Tibial nerve (tissue), 4 donors: ENCODE measurements at regions not wholly inside any gene's neighbourhood (a gene's known extent, or its start where the extent isn't known, plus 50 kb on each side); places are given as distances from the start of the nearest gene placed in this dataset.

Source experiments
- DNase-seq, 2 donors: peaks; one replicate each; pipeline ENCODE4 v3.0.0-alpha.2; 2019; ENCODE audit warnings: low spot score in 2 of 2
- H3K27ac ChIP-seq, 4 donors: fragments of 200-600 bp; sonication (generic) in 3 of 4; one replicate each; pipeline ENCODE4 v1.5.1; 2017 to 2019; ENCODE audit warnings: mild to moderate bottlenecking in 1 of 4
- H3K27me3 ChIP-seq, 2 donors: fragments of 200-600 bp; sonication (generic) in 1 of 2; one replicate each; pipeline versions ENCODE4 v1.5.1 to v1.6.0; 2017 to 2019
- H3K36me3 ChIP-seq, 3 donors: fragments of 200-600 bp; sonication (generic); one replicate each; pipeline ENCODE4 v1.5.1; 2018 to 2019
- H3K4me1 ChIP-seq, 4 donors: fragments of 200-600 bp; sonication (generic) in 3 of 4; one replicate each; pipeline ENCODE4 v1.5.1; 2017 to 2019
- H3K4me3 ChIP-seq, 4 donors: fragments of 200-600 bp; sonication (generic) in 3 of 4; one replicate each; pipeline ENCODE4 v1.5.1; 2017 to 2019; ENCODE audit warnings: mild to moderate bottlenecking in 1 of 4, moderate library complexity in 1 of 4
- H3K9me3 ChIP-seq, 4 donors: fragments of 200-600 bp; sonication (generic) in 3 of 4; one replicate each; pipeline ENCODE4 v1.5.1; 2017 to 2019
- CTCF ChIP-seq, 5 experiments: fragments of 200-600 bp in 3 of 5; fragments of 450-650 bp in 2 of 5; sonication (generic) in 3 of 5; IDR thresholded peaks; one replicate each; pipeline ENCODE4 v1.5.1; 2016 to 2019; ENCODE audit warnings: antibody characterized with exemption in 5 of 5, mild to moderate bottlenecking in 3 of 5, moderate library complexity in 2 of 5
- EP300 ChIP-seq, 2 donors: sonication (generic); formaldehyde crosslinking; IDR thresholded peaks; one replicate each; pipeline ENCODE4 v1.6.1; 2017; ENCODE audit warnings: antibody characterized with exemption in 2 of 2, mild to moderate bottlenecking in 1 of 2
- POLR2A ChIP-seq, 2 donors: fragments of 450-650 bp; IDR thresholded peaks; one replicate each; pipeline ENCODE4 v1.6.1; 2017; ENCODE audit warnings: antibody characterized with exemption in 2 of 2, mild to moderate bottlenecking in 2 of 2, moderate library complexity in 2 of 2
- WGBS, 2 donors: methylation state at CpG; one replicate each; pipeline ENCODE4 v1.1.5; 2018; 5-methylcytosine and 5-hydroxymethylcytosine counted together

GRCh38 chr2:53515435-53516332 is 251.9 kb upstream of the CHAC2 start:
- WGBS, 2 donors = 69 to 79% methylated on average over 6 of the region's 6 CpGs
- Histone ChIP-seq H3K27me3 (no peaks in the 10 kb centered on the region), H3K4me1 (no peaks in the 10 kb centered on the region), H3K36me3 (no peaks in the 10 kb centered on the region), H3K4me3 (no peak overlapping the region), H3K9me3 (no peaks in the 10 kb centered on the region), H3K27ac (no peak overlapping the region)
- no peak for DNase-seq
- TF ChIP-seq CTCF (IDR thresholded peaks at IDR 0.05) (no peak), POLR2A (IDR thresholded peaks at IDR 0.05) (no peak), EP300 (IDR thresholded peaks at IDR 0.05) (no peak)

GRCh38 chr2:53513167-53513666 is 254.4 kb upstream of the CHAC2 start:
- H3K4me1 ChIP-seq = no peaks in the 10 kb centered on the region
- 70 to 73% methylated on average over 4 of the region's 4 CpGs for WGBS, 2 donors
- H3K4me3 ChIP-seq = no peak overlapping the region
- H3K27me3 ChIP-seq = no peaks in the 10 kb centered on the region
- no peaks in the 10 kb centered on the region for H3K36me3 ChIP-seq
- no peak for DNase-seq
- no peaks in the 10 kb centered on the region for H3K9me3 ChIP-seq
- no peak for TF ChIP-seq POLR2A (IDR thresholded peaks at IDR 0.05)
- TF ChIP-seq CTCF (IDR thresholded peaks at IDR 0.05) = no peak
- no peak for TF ChIP-seq EP300 (IDR thresholded peaks at IDR 0.05)
- no peak overlapping the region for H3K27ac ChIP-seq

- no peak for TF ChIP-seq POLR2A (IDR thresholded peaks at IDR 0.05)
- no peak for TF ChIP-seq EP300 (IDR thresholded peaks at IDR 0.05)
- TF ChIP-seq CTCF (IDR thresholded peaks at IDR 0.05) = no peak
- H3K9me3 ChIP-seq = no peaks in the 10 kb centered on the region
- WGBS, 2 donors = 62 to 69% methylated on average over 4 of the region's 4 CpGs
- no peak overlapping the region for H3K4me3 ChIP-seq
- H3K27ac ChIP-seq = no peak overlapping the region
- H3K36me3 ChIP-seq = no peaks in the 10 kb centered on the region
- DNase-seq = no peak
- no peaks in the 10 kb centered on the region for H3K4me1 ChIP-seq
- no peaks in the 10 kb centered on the region for H3K27me3 ChIP-seq
Measured at GRCh38 chr2:53512071-53512826, 255.4 kb upstream of the CHAC2 start.

- H3K4me3 ChIP-seq = no peak overlapping the region
- WGBS, 2 donors = 95 to 100% methylated on average over 4 of the region's 4 CpGs
- no peak for DNase-seq
- H3K4me1 ChIP-seq = no peaks in the 10 kb centered on the region
- no peaks in the 10 kb centered on the region for H3K36me3 ChIP-seq
- no peaks in the 10 kb centered on the region for H3K9me3 ChIP-seq
- TF ChIP-seq CTCF (IDR thresholded peaks at IDR 0.05) (no peak), POLR2A (IDR thresholded peaks at IDR 0.05) (no peak), EP300 (IDR thresholded peaks at IDR 0.05) (no peak)
- H3K27ac ChIP-seq = no peak overlapping the region
- H3K27me3 ChIP-seq = no peaks in the 10 kb centered on the region
Measured at GRCh38 chr2:53511549-53511948, 256.1 kb upstream of the CHAC2 start.

- H3K36me3 ChIP-seq = no peaks in the 10 kb centered on the region
- H3K27ac ChIP-seq = no peak overlapping the region
- H3K27me3 ChIP-seq = no peaks in the 10 kb centered on the region
- no peak for TF ChIP-seq EP300 (IDR thresholded peaks at IDR 0.05)
- TF ChIP-seq CTCF (IDR thresholded peaks at IDR 0.05) = no peak
- TF ChIP-seq POLR2A (IDR thresholded peaks at IDR 0.05) = no peak
- no peak overlapping the region for H3K4me3 ChIP-seq
- no peak for DNase-seq
- no peaks in the 10 kb centered on the region for H3K4me1 ChIP-seq
- no peaks in the 10 kb centered on the region for H3K9me3 ChIP-seq
- 54 to 55% methylated on average over 4 of the region's 4 CpGs for WGBS, 2 donors
Measured at GRCh38 chr2:53510401-53510800, 257.2 kb upstream of the CHAC2 start.
